Thyroid gland (tissue), 4 donors: ENCODE measurements at regions not wholly inside any gene's neighbourhood (a gene's known extent, or its start where the extent isn't known, plus 50 kb on each side); places are given as distances from the start of the nearest gene placed in this dataset.

ENCODE experiments used
- DNase-seq, 2 donors: peaks; one replicate each; pipeline ENCODE4 v3.0.0-alpha.2; 2019
- H3K27ac ChIP-seq, 3 donors: fragments of 200-600 bp; sonication (generic); 1 replicate in 2 of 3; 2 replicates in 1 of 3; pipeline ENCODE4 v1.5.1; 2016 to 2019; ENCODE audit warnings: mild to moderate bottlenecking in 1 of 3, moderate library complexity in 1 of 3
- H3K27me3 ChIP-seq: fragments of 200-600 bp; sonication (generic); one replicate; pipeline ENCODE4 v1.5.1; 2019
- H3K36me3 ChIP-seq, 2 donors: fragments of 200-600 bp; sonication (generic); one replicate each; pipeline ENCODE4 v1.5.1; 2016 to 2019
- H3K4me1 ChIP-seq, 2 donors: fragments of 200-600 bp; sonication (generic); one replicate each; pipeline ENCODE4 v1.5.1; 2017 to 2019
- H3K4me3 ChIP-seq, 3 donors: fragments of 200-600 bp; sonication (generic); replicated peaks in 1 of 3; 1 replicate in 2 of 3; 2 replicates in 1 of 3; pipeline ENCODE4 v1.5.1; 2016; ENCODE audit warnings: mild to moderate bottlenecking in 1 of 3
- H3K9me3 ChIP-seq: fragments of 200-600 bp; sonication (generic); one replicate; pipeline ENCODE4 v1.5.1; 2017
- POLR2A ChIP-seq, 2 donors: fragments of 450-650 bp; IDR thresholded peaks; one replicate each; pipeline ENCODE4 v1.6.1; 2017; ENCODE audit warnings: antibody characterized with exemption in 2 of 2, mild to moderate bottlenecking in 2 of 2, moderate library complexity in 1 of 2
- WGBS, 2 donors: methylation state at CpG; one replicate each; pipeline ENCODE4 v1.1.5; 2017; 5-methylcytosine and 5-hydroxymethylcytosine counted together
- intact Hi-C: fragments of 100-400 bp; cut with DNase I; formaldehyde crosslinking; loops from one replicate; pipeline ENCODE4 v1.15.1; 2023
- TF ChIP-seq, protein P1 (sequence below), 6 experiments: fragments of 200-600 bp in 3 of 6; fragments of 450-650 bp in 3 of 6; sonication (generic) in 3 of 6; IDR thresholded peaks; one replicate each; pipeline ENCODE4 v1.5.1; 2016 to 2019; ENCODE audit warnings: antibody characterized with exemption in 6 of 6, mild to moderate bottlenecking in 2 of 6, inconsistent platforms in 1 of 6, moderate library complexity in 1 of 6

- WGBS, 2 donors: 97 to 98% methylated on average over 15 of the region's 15 CpGs
- no peak for TF ChIP-seq POLR2A (IDR thresholded peaks at IDR 0.05)
- TF ChIP-seq, protein P1, sequence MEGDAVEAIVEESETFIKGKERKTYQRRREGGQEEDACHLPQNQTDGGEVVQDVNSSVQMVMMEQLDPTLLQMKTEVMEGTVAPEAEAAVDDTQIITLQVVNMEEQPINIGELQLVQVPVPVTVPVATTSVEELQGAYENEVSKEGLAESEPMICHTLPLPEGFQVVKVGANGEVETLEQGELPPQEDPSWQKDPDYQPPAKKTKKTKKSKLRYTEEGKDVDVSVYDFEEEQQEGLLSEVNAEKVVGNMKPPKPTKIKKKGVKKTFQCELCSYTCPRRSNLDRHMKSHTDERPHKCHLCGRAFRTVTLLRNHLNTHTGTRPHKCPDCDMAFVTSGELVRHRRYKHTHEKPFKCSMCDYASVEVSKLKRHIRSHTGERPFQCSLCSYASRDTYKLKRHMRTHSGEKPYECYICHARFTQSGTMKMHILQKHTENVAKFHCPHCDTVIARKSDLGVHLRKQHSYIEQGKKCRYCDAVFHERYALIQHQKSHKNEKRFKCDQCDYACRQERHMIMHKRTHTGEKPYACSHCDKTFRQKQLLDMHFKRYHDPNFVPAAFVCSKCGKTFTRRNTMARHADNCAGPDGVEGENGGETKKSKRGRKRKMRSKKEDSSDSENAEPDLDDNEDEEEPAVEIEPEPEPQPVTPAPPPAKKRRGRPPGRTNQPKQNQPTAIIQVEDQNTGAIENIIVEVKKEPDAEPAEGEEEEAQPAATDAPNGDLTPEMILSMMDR (IDR thresholded peaks at IDR 0.05): no peak
- intact Hi-C loops: no loop called here
- no peaks in the 10 kb centered on the region for H3K4me1 ChIP-seq
- no peaks in the 10 kb centered on the region for H3K27me3 ChIP-seq
- DNase-seq: no peak
- H3K27ac ChIP-seq: no peak overlapping the region
- no peak overlapping the region for H3K4me3 ChIP-seq
- H3K36me3 ChIP-seq: no peaks in the 10 kb centered on the region
- H3K9me3 ChIP-seq: no peaks in the 10 kb centered on the region
Measured at GRCh38 chr6:163877877-163878639, 463.5 kb downstream of the QKI start.

DNA sequence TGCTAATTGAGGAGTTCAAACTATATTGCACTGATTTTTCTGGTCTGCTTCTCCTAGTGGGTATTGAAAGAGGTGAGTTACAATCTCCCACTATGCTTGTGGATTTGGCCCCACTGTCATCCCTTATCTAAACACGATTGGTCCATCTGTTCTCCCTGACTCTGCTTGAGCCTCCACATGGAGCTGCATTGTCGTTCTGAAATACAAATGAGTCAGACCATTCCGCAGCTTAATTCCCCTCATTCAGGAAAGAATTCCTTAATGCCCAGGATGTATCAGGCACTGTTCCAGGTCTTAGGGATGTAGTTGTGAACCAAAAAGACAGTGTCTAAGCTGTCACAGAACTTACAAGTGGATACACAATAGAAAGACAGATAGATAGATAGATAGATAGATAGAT, 461.9 kb downstream of the QKI start:
- Histone ChIP-seq H3K27ac (no peak overlapping the region), H3K27me3 (no peaks in the 10 kb centered on the region), H3K4me3 (no peak overlapping the region), H3K9me3 (no peaks in the 10 kb centered on the region), H3K36me3 (no peaks in the 10 kb centered on the region), H3K4me1 (no peaks in the 10 kb centered on the region)
- no peak for TF ChIP-seq POLR2A (IDR thresholded peaks at IDR 0.05)
- TF ChIP-seq, protein P1 (IDR thresholded peaks at IDR 0.05): no peak
- DNase-seq: no peak
- intact Hi-C loops: no loop called here
- WGBS, 2 donors: 84 to 88% methylated on average over 3 of the region's 3 CpGs

DNA sequence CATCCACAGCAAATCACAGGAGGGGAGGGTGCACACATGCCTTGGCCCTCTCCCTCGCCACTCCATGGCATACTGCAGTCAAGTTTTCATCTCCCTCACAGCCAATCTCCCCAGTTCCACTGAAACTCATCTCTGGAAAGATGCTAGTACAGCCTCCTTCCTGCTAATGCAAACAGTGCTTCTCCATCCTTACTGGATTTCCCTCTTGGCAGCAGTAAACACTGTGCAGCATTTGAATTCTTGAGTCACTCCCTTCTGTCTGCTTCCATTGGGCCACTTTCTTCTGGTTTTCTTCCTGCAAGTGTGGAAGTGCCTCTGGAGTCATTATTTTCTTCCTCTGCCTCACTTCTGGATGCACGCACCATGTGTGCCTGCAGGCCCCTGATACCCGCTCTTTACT, 460.3 kb downstream of the QKI start:
- H3K36me3 ChIP-seq: no peaks in the 10 kb centered on the region
- no peak for DNase-seq
- 94 to 97% methylated on average over 3 of the region's 3 CpGs for WGBS, 2 donors
- no peaks in the 10 kb centered on the region for H3K27me3 ChIP-seq
- intact Hi-C loops: no loop called here
- no peak overlapping the region for H3K27ac ChIP-seq
- TF ChIP-seq, protein P1 (IDR thresholded peaks at IDR 0.05): no peak
- TF ChIP-seq POLR2A (IDR thresholded peaks at IDR 0.05): no peak
- H3K4me1 ChIP-seq: no peaks in the 10 kb centered on the region
- H3K4me3 ChIP-seq: no peak overlapping the region
- no peaks in the 10 kb centered on the region for H3K9me3 ChIP-seq

- Histone ChIP-seq H3K9me3 (no peaks in the 10 kb centered on the region), H3K4me3 (no peak overlapping the region), H3K27ac (no peak overlapping the region), H3K27me3 (no peaks in the 10 kb centered on the region), H3K36me3 (no peaks in the 10 kb centered on the region), H3K4me1 (no peaks in the 10 kb centered on the region)
- DNase-seq: no peak
- WGBS, 2 donors: 73 to 77% methylated on average over 6 of the region's 6 CpGs
- intact Hi-C loops: no loop called here
- no peak for TF ChIP-seq POLR2A (IDR thresholded peaks at IDR 0.05)
- TF ChIP-seq, protein P1 (IDR thresholded peaks at IDR 0.05): no peak
Measured at GRCh38 chr6:163872335-163872734, 457.8 kb downstream of the QKI start.

DNA sequence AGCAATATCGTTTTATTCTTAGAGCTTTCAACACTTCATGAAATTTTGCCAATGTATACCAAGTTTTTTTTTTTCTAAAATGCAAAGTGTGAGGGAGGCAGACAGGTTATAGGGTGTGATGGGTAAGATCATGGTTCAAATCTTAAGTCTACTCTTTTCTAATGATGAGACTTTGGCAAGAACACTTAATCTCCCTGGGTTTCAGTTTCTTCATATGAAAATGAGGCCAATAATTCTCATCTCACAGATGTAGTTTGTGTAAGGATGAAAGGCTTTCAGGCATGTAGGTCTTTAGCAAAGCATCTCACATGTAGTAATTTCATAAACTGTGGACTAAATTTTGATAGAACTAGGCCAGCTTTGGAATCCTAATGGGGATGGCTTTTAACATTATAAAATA, 457.1 kb downstream of the QKI start:
- Histone ChIP-seq H3K9me3 (no peaks in the 10 kb centered on the region), H3K27ac (no peak overlapping the region), H3K4me1 (no peaks in the 10 kb centered on the region), H3K36me3 (no peaks in the 10 kb centered on the region), H3K27me3 (no peaks in the 10 kb centered on the region), H3K4me3 (no peak overlapping the region)
- WGBS, 2 donors: 83 to 94% methylated on average over 1 of the region's 1 CpG
- no peak for DNase-seq
- intact Hi-C loops: no loop called here
- TF ChIP-seq POLR2A (IDR thresholded peaks at IDR 0.05): no peak
- TF ChIP-seq, protein P1 (IDR thresholded peaks at IDR 0.05): no peak
